ENCODE measurements at regions not wholly inside any gene's neighbourhood (a gene's known extent, or its start where the extent isn't known, plus 50 kb on each side); places are given as distances from the start of the nearest gene placed in this dataset.

- 80% methylated on average over 5 of the region's 5 CpGs for WGBS
- no peaks in the 10 kb centered on the region for H3K9me3 ChIP-seq (ENCODE audit: control insufficient read depth in 4 of 4, low read length in 3 of 4)
- no peak overlapping the region for H3K4me3 ChIP-seq (ENCODE audit: low read depth in 1 of 3, low read length in 3 of 3)
- no peak overlapping the region for H3K27ac ChIP-seq (ENCODE audit: low read depth in 1 of 2, low read length in 2 of 2)
- no peak for DNase-seq (ENCODE audit: low spot score)
- H3K36me3 ChIP-seq (ENCODE audit: control insufficient read depth in 4 of 4, insufficient read depth in 3 of 4, low read depth in 1 of 4, low read length in 3 of 4): no peaks in the 10 kb centered on the region
- no peaks in the 10 kb centered on the region for H3K27me3 ChIP-seq (ENCODE audit: control insufficient read depth in 4 of 4, insufficient read depth in 4 of 4, low read length in 3 of 4)
- no peak for TF ChIP-seq TAF1 (conservative IDR thresholded peaks at IDR 0.05)
- no peak for TF ChIP-seq FOXA2 (IDR thresholded peaks at IDR 0.05)
- TF ChIP-seq RXRA (IDR thresholded peaks at IDR 0.05): no peak
- no peak for TF ChIP-seq GABPA (IDR thresholded peaks at IDR 0.05 in 1 of 2, conservative IDR thresholded peaks at IDR 0.05 in 1 of 2)
- no peak for TF ChIP-seq FOXA1 (IDR thresholded peaks at IDR 0.05)
- TF ChIP-seq, protein P1, sequence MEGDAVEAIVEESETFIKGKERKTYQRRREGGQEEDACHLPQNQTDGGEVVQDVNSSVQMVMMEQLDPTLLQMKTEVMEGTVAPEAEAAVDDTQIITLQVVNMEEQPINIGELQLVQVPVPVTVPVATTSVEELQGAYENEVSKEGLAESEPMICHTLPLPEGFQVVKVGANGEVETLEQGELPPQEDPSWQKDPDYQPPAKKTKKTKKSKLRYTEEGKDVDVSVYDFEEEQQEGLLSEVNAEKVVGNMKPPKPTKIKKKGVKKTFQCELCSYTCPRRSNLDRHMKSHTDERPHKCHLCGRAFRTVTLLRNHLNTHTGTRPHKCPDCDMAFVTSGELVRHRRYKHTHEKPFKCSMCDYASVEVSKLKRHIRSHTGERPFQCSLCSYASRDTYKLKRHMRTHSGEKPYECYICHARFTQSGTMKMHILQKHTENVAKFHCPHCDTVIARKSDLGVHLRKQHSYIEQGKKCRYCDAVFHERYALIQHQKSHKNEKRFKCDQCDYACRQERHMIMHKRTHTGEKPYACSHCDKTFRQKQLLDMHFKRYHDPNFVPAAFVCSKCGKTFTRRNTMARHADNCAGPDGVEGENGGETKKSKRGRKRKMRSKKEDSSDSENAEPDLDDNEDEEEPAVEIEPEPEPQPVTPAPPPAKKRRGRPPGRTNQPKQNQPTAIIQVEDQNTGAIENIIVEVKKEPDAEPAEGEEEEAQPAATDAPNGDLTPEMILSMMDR (IDR thresholded peaks at IDR 0.05; ENCODE audit: low read depth, low read length, missing input control): no peak
- no peak for TF ChIP-seq REST (IDR thresholded peaks at IDR 0.05)
- no peak for TF ChIP-seq HNF4A (conservative IDR thresholded peaks at IDR 0.05)
- TF ChIP-seq ZBTB33 (IDR thresholded peaks at IDR 0.05): no peak
- H3K4me1 ChIP-seq (ENCODE audit: control insufficient read depth in 4 of 4, insufficient read depth in 4 of 4, low read length in 3 of 4): no peaks in the 10 kb centered on the region
- no peak overlapping the region for H3K9ac ChIP-seq (ENCODE audit: low read depth in 1 of 2, low read length in 2 of 2)
Measured at GRCh38 chr16:61243954-61244353, 792.3 kb downstream of the CDH8 start.

- no peaks in the 10 kb centered on the region for H3K36me3 ChIP-seq (ENCODE audit: control insufficient read depth in 4 of 4, insufficient read depth in 3 of 4, low read depth in 1 of 4, low read length in 3 of 4)
- no peaks in the 10 kb centered on the region for H3K4me1 ChIP-seq (ENCODE audit: control insufficient read depth in 4 of 4, insufficient read depth in 4 of 4, low read length in 3 of 4)
- TF ChIP-seq FOXA2 (IDR thresholded peaks at IDR 0.05) (no peak), ZBTB33 (IDR thresholded peaks at IDR 0.05) (no peak)
- no peak for DNase-seq (ENCODE audit: low spot score)
- WGBS: 59% methylated on average over 9 of the region's 9 CpGs
- no peak overlapping the region for H3K9ac ChIP-seq (ENCODE audit: low read depth in 1 of 2, low read length in 2 of 2)
- no peaks in the 10 kb centered on the region for H3K27me3 ChIP-seq (ENCODE audit: control insufficient read depth in 4 of 4, insufficient read depth in 4 of 4, low read length in 3 of 4)
- no peak overlapping the region for H3K4me3 ChIP-seq (ENCODE audit: low read depth in 1 of 3, low read length in 3 of 3)
- H3K27ac ChIP-seq (ENCODE audit: low read depth in 1 of 2, low read length in 2 of 2): no peak overlapping the region
- H3K9me3 ChIP-seq (ENCODE audit: control insufficient read depth in 4 of 4, low read length in 3 of 4): no peaks in the 10 kb centered on the region
Measured at GRCh38 chr16:61237884-61238485, 798.3 kb downstream of the CDH8 start.

All from liver (tissue), 8 donors.